Ishikawa (cell line): ENCODE measurements at regions not wholly inside any gene's neighbourhood (a gene's known extent, or its start where the extent isn't known, plus 50 kb on each side); places are given as distances from the start of the nearest gene placed in this dataset.

Experiments used
- CEBPB ChIP-seq: IDR thresholded peaks from 2 replicates; pipeline ENCODE4 v1.6.1; 2012
- CREB1 ChIP-seq: IDR thresholded peaks from 2 replicates; pipeline ENCODE4 v1.6.1; 2012; ENCODE audit warnings: low read depth
- EGR1 ChIP-seq: IDR thresholded peaks from 2 replicates; pipeline ENCODE4 v1.6.1; 2012
- EP300 ChIP-seq: IDR thresholded peaks from 2 replicates; pipeline ENCODE4 v1.6.1; 2012; ENCODE audit warnings: borderline replicate concordance
- FOXM1 ChIP-seq: IDR thresholded peaks from 2 replicates; pipeline ENCODE4 v1.6.1; 2012; ENCODE audit warnings: low read depth, borderline replicate concordance
- NFIC ChIP-seq: IDR thresholded peaks from 2 replicates; pipeline ENCODE4 v1.6.1; 2012
- RAD21 ChIP-seq: IDR thresholded peaks from 2 replicates; pipeline ENCODE4 v1.6.1; 2012; ENCODE audit warnings: low read depth
- TAF1 ChIP-seq: IDR thresholded peaks from 2 replicates; pipeline ENCODE4 v1.6.1; 2012; ENCODE audit warnings: low read depth, mild to moderate bottlenecking
- TCF12 ChIP-seq: IDR thresholded peaks from 2 replicates; pipeline ENCODE4 v1.6.1; 2012; ENCODE audit warnings: low read depth
- TEAD4 ChIP-seq: IDR thresholded peaks from 2 replicates; pipeline ENCODE4 v1.6.1; 2012
- YY1 ChIP-seq: IDR thresholded peaks from 2 replicates; pipeline ENCODE4 v1.6.1; 2012; ENCODE audit warnings: low read depth
- ZBTB7A ChIP-seq: IDR thresholded peaks from 2 replicates; pipeline ENCODE4 v1.6.1; 2012; ENCODE audit warnings: low read depth
- TF ChIP-seq, protein P1 (sequence below): IDR thresholded peaks from 2 replicates; pipeline ENCODE4 v1.6.1; 2012
- TF ChIP-seq, protein P2 (sequence below): IDR thresholded peaks from 2 replicates; pipeline ENCODE4 v1.6.1; 2012; ENCODE audit warnings: low read depth, mild to moderate bottlenecking
- TF ChIP-seq, protein P3 (sequence below): IDR thresholded peaks from 2 replicates; pipeline ENCODE4 v1.6.1; 2012

GRCh38 chr9:88320748-88321415 lies 67.4 kb upstream of the SPIN1 start:
- TF ChIP-seq YY1 (no peak), TEAD4 (no peak), RAD21 (no peak), FOXM1 (no peak), TCF12 (no peak), CEBPB (no peak), NFIC (no peak)
- TF ChIP-seq, protein P1, sequence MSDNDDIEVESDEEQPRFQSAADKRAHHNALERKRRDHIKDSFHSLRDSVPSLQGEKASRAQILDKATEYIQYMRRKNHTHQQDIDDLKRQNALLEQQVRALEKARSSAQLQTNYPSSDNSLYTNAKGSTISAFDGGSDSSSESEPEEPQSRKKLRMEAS: no peak
- TF ChIP-seq, protein P2, sequence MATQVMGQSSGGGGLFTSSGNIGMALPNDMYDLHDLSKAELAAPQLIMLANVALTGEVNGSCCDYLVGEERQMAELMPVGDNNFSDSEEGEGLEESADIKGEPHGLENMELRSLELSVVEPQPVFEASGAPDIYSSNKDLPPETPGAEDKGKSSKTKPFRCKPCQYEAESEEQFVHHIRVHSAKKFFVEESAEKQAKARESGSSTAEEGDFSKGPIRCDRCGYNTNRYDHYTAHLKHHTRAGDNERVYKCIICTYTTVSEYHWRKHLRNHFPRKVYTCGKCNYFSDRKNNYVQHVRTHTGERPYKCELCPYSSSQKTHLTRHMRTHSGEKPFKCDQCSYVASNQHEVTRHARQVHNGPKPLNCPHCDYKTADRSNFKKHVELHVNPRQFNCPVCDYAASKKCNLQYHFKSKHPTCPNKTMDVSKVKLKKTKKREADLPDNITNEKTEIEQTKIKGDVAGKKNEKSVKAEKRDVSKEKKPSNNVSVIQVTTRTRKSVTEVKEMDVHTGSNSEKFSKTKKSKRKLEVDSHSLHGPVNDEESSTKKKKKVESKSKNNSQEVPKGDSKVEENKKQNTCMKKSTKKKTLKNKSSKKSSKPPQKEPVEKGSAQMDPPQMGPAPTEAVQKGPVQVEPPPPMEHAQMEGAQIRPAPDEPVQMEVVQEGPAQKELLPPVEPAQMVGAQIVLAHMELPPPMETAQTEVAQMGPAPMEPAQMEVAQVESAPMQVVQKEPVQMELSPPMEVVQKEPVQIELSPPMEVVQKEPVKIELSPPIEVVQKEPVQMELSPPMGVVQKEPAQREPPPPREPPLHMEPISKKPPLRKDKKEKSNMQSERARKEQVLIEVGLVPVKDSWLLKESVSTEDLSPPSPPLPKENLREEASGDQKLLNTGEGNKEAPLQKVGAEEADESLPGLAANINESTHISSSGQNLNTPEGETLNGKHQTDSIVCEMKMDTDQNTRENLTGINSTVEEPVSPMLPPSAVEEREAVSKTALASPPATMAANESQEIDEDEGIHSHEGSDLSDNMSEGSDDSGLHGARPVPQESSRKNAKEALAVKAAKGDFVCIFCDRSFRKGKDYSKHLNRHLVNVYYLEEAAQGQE: no peak

DNA sequence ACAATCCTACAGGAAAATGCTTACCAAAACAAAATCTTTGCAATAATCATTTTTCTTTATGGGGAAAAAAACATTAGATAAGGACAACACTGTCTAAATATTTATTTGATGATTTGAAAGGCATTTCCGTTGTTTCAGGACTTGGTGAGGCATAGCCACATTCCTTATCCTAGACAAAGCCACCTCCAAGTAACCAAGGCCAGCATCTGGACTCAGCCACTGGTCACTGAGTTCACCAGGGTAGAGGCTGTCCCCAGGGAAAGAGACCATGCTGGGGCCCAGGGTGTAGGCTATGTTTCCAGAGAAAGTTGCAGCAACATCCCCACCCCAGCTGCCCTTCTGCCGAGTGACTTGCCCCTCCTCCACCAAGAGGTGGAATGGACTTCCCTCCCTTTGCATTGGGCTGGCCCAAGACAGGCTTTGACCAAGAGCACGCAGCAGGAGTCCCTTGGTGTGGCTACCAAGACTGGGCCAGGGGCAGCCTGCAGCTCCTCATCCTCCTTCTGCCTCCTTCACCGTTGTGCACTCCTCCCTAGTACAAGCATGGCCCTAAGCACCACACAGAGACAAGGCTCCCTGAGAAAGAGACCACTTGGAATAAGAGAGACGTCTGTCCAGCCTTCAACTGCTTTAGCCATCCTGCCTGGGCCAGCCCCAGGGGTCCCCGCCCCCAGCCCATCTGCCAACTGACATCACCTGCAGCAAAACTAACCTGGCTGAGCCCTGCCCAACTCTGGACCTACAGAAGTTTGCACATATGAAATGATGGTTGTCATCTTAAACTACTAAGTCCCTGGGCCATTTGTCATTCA lies 68.1 kb upstream of the SPIN1 start:
- TF ChIP-seq, protein P3, sequence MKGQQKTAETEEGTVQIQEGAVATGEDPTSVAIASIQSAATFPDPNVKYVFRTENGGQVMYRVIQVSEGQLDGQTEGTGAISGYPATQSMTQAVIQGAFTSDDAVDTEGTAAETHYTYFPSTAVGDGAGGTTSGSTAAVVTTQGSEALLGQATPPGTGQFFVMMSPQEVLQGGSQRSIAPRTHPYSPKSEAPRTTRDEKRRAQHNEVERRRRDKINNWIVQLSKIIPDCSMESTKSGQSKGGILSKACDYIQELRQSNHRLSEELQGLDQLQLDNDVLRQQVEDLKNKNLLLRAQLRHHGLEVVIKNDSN: no peak
- TF ChIP-seq CEBPB: no peak
- TF ChIP-seq FOXM1: no peak
- no peak for TF ChIP-seq CREB1
- TF ChIP-seq TCF12: no peak

- TF ChIP-seq NFIC (no peak), TCF12 (no peak), CEBPB (no peak), EP300 (no peak), YY1 (no peak), TAF1 (no peak), ZBTB7A (no peak), TEAD4 (no peak), EGR1 (no peak), CREB1 (no peak)
- TF ChIP-seq, protein P1: no peak
- TF ChIP-seq, protein P2: no peak
- TF ChIP-seq, protein P3: no peak
These were observed 74.7 kb upstream of the SPIN1 start for GRCh38 chr9:88313364-88314220.

DNA sequence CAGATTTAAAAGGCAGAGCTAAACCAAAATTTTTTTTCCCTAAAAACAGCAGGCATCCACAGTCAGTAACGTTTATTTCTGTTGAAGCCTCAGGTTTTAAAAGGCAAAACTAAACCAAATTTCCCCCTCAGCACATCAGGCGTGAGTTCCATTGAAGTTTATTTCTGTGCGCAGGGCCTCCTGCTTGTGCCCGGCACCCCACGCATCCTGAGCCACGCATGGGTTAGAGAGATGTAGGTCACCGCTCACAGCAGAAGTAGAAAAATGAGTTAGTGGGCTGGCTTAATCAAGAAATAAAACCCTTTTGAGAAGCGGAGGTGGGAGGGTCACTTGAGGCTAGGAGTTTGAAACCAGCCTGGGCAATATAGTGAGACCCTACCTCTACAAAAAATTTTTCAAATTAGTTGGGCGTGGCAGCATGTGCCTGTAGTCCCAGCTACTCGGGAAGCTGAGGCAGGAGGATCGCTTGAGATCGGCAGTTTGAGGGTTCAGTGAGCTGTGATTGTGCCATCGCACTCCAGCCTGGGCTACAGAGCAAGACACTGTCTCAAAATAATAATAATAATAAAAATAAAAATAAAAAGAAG lies 75.6 kb upstream of the SPIN1 start:
- TF ChIP-seq, protein P3: no peak
- no peak for TF ChIP-seq YY1
- TF ChIP-seq RAD21: no peak
- no peak for TF ChIP-seq EGR1
- no peak for TF ChIP-seq NFIC
- no peak for TF ChIP-seq EP300
- TF ChIP-seq, protein P1: no peak
- TF ChIP-seq FOXM1: no peak
- TF ChIP-seq CEBPB: no peak
- TF ChIP-seq TCF12: no peak
- TF ChIP-seq, protein P2: no peak
- no peak for TF ChIP-seq TAF1
- no peak for TF ChIP-seq ZBTB7A
- TF ChIP-seq TEAD4: no peak
- no peak for TF ChIP-seq CREB1
